Transverse colon (tissue), 4 donors: ENCODE measurements at regions not wholly inside any gene's neighbourhood (a gene's known extent, or its start where the extent isn't known, plus 50 kb on each side); places are given as distances from the start of the nearest gene placed in this dataset.

Source experiments
- DNase-seq: peaks from one replicate; pipeline ENCODE4 v3.0.0-alpha.2; 2019
- H3K27ac ChIP-seq, 4 donors: fragments of 200-600 bp; sonication (generic); 2 replicates each; pipeline ENCODE4 v1.5.1; 2016 to 2018; ENCODE audit warnings: inconsistent platforms in 4 of 4
- H3K27me3 ChIP-seq: fragments of 200-600 bp; sonication (generic); 2 replicates; pipeline ENCODE4 v1.5.1; 2017; ENCODE audit warnings: inconsistent platforms
- H3K36me3 ChIP-seq, 4 donors: fragments of 200-600 bp; sonication (generic); 2 replicates each; pipeline ENCODE4 v1.5.1; 2017 to 2019; ENCODE audit warnings: inconsistent platforms in 4 of 4
- H3K4me1 ChIP-seq, 4 donors: fragments of 200-600 bp; sonication (generic); 2 replicates each; pipeline ENCODE4 v1.5.1; 2017 to 2020; ENCODE audit warnings: inconsistent platforms in 4 of 4
- H3K4me3 ChIP-seq, 4 donors: fragments of 200-600 bp; sonication (generic); 1 replicate in 1 of 4; 2 replicates in 3 of 4; pipeline versions ENCODE4 v1.5.1 to v1.6.1; 2017 to 2019; ENCODE audit warnings: inconsistent platforms in 4 of 4
- H3K9me3 ChIP-seq, 2 donors: fragments of 200-600 bp; sonication (generic); 2 replicates each; pipeline ENCODE4 v1.5.1; 2017 to 2019; ENCODE audit warnings: inconsistent platforms in 2 of 2
- EP300 ChIP-seq: sonication (generic); formaldehyde crosslinking; IDR thresholded peaks from one replicate; pipeline ENCODE4 v1.6.1; 2017; ENCODE audit warnings: antibody characterized with exemption, low read depth
- POLR2A ChIP-seq: fragments of 450-650 bp; IDR thresholded peaks from one replicate; pipeline ENCODE4 v1.6.1; 2016; ENCODE audit warnings: antibody characterized with exemption, mild to moderate bottlenecking, moderate library complexity
- POLR2AphosphoS5 ChIP-seq, 3 donors: sonication (generic); formaldehyde crosslinking; IDR thresholded peaks; one replicate each; pipeline ENCODE4 v1.6.1; 2016; ENCODE audit warnings: antibody characterized with exemption in 3 of 3
- WGBS, 2 donors: methylation state at CpG; one replicate each; pipeline ENCODE4 v1.1.5; 2018; ENCODE audit warnings: low coverage in 1 of 2; 5-methylcytosine and 5-hydroxymethylcytosine counted together
- in situ Hi-C, 4 donors: fragments of 200-750 bp; cut with MboI; loops; one replicate each; pipeline versions ENCODE4 v1.15.0 to v1.15.1; 2017; ENCODE audit warnings: low sequenced_read_pairs in 3 of 4, low pct_ligation_motif_present in 1 of 4, low pct_unique_long_range_greater_than_20kb in 1 of 4
- intact Hi-C: fragments of 100-400 bp; cut with DNase I; formaldehyde crosslinking; loops from one replicate; pipeline ENCODE4 v1.15.1; 2023; ENCODE audit warnings: low total_unique reads
- TF ChIP-seq, protein P1 (sequence below), 5 experiments: fragments of 200-600 bp in 3 of 5; fragments of 450-650 bp in 2 of 5; sonication (generic) in 3 of 5; IDR thresholded peaks; 1 replicate in 2 of 5; 2 replicates in 3 of 5; pipeline ENCODE4 v1.5.1; 2016 to 2017; ENCODE audit warnings: antibody characterized with exemption in 5 of 5, inconsistent platforms in 3 of 5, mild to moderate bottlenecking in 2 of 5, moderate library complexity in 1 of 5

GRCh38 chr9:86642721-86643120 lies 288.5 kb upstream of the TUT7 start:
- in situ Hi-C loops (no loop called here), intact Hi-C loops (no loop called here)
- Histone ChIP-seq H3K4me1 (peaks cover 0 to 9% (median 0%) of the 10 kb centered on the region in 4 donors), H3K9me3 (no peaks in the 10 kb centered on the region), H3K27ac (no peak overlapping the region), H3K4me3 (no peak overlapping the region), H3K27me3 (peaks cover 4% of the 10 kb centered on the region), H3K36me3 (no peaks in the 10 kb centered on the region)
- WGBS, 2 donors = 90 to 97% methylated on average over 5 of the region's 5 CpGs
- no peak for TF ChIP-seq POLR2AphosphoS5 (IDR thresholded peaks at IDR 0.05)
- TF ChIP-seq POLR2A = no peak
- TF ChIP-seq, protein P1, sequence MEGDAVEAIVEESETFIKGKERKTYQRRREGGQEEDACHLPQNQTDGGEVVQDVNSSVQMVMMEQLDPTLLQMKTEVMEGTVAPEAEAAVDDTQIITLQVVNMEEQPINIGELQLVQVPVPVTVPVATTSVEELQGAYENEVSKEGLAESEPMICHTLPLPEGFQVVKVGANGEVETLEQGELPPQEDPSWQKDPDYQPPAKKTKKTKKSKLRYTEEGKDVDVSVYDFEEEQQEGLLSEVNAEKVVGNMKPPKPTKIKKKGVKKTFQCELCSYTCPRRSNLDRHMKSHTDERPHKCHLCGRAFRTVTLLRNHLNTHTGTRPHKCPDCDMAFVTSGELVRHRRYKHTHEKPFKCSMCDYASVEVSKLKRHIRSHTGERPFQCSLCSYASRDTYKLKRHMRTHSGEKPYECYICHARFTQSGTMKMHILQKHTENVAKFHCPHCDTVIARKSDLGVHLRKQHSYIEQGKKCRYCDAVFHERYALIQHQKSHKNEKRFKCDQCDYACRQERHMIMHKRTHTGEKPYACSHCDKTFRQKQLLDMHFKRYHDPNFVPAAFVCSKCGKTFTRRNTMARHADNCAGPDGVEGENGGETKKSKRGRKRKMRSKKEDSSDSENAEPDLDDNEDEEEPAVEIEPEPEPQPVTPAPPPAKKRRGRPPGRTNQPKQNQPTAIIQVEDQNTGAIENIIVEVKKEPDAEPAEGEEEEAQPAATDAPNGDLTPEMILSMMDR (IDR thresholded peaks at IDR 0.05) = no peak
- TF ChIP-seq EP300 = no peak
- DNase-seq = no peak

DNA sequence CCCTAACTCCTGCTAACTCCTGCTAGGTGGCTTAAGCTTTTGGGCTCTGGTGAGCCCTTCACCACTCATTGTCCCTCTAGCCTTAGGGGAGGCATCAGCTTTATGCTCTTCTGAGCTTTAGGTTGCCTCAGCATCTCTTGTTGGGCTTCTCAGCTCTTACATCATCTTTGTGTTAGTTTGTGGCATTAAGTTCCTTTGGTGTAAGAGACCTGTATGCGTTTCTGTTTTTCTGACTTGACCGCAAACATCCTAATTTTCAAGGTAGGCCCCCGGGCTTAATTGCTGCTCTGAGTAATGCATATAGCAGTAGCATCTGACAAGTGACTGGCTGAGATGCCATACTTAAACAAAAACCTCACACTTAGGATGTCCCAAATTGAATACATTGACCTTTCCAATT lies 287.8 kb upstream of the TUT7 start:
- DNase-seq = no peak
- H3K4me1 ChIP-seq = peaks cover 0 to 9% (median 0%) of the 10 kb centered on the region in 4 donors
- TF ChIP-seq, protein P1 (IDR thresholded peaks at IDR 0.05) = no peak
- TF ChIP-seq POLR2A = no peak
- TF ChIP-seq POLR2AphosphoS5 (IDR thresholded peaks at IDR 0.05) = no peak
- TF ChIP-seq EP300 = no peak
- intact Hi-C loops (no loop called here), in situ Hi-C loops (no loop called here)
- H3K9me3 ChIP-seq = no peaks in the 10 kb centered on the region
- H3K4me3 ChIP-seq = no peak overlapping the region
- WGBS, 2 donors = 67 to 88% methylated on average over 2 to 3 of the region's 3 CpGs
- H3K27me3 ChIP-seq = peaks cover 4% of the 10 kb centered on the region
- no peaks in the 10 kb centered on the region for H3K36me3 ChIP-seq
- no peak overlapping the region for H3K27ac ChIP-seq

- WGBS, 2 donors = 30 to 51% methylated on average over 3 to 5 of the region's 5 CpGs
- Histone ChIP-seq H3K36me3 (no peaks in the 10 kb centered on the region), H3K27ac (peak overlapping the region in 1 of 4 donors; percentile 21), H3K4me3 (no peak overlapping the region), H3K27me3 (peaks cover 4% of the 10 kb centered on the region), H3K4me1 (peaks cover 0 to 9% (median 0%) of the 10 kb centered on the region in 4 donors), H3K9me3 (no peaks in the 10 kb centered on the region)
- intact Hi-C loops = no loop called here
- DNase-seq = peak; percentile 10
- in situ Hi-C loops = no loop called here
- TF ChIP-seq POLR2A = no peak
- TF ChIP-seq, protein P1 (IDR thresholded peaks at IDR 0.05) = peak in 4 of 5 experiments; percentile 13 to 28 (median 16)
- TF ChIP-seq EP300 = no peak
These were observed 285.7 kb upstream of the TUT7 start for GRCh38 chr9:86639899-86640379.

DNA sequence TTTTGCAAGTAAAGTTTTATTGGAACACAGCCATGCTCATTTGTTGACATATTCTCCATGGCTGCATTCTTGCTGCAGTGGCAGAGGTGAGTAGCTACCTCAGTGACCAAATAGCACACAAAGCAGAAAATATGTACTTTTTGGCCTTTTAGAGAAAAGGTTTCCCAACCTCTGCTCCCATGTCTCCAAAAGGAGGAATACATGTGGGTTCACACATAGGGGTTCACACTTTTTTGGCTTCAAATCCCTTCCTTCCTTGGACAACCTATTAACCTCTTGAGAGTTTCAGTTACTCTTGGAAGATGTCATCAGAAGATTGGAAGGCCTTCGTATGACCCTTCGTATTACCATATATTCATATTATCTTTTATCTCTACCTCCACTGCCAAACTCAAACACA lies 285.1 kb upstream of the TUT7 start:
- intact Hi-C loops (no loop called here), in situ Hi-C loops (no loop called here)
- no peaks in the 10 kb centered on the region for H3K9me3 ChIP-seq
- H3K4me3 ChIP-seq = no peak overlapping the region
- TF ChIP-seq, protein P1 (IDR thresholded peaks at IDR 0.05) = no peak
- TF ChIP-seq POLR2A = no peak
- no peak for TF ChIP-seq EP300
- TF ChIP-seq POLR2AphosphoS5 (IDR thresholded peaks at IDR 0.05) = no peak
- no peaks in the 10 kb centered on the region for H3K36me3 ChIP-seq
- H3K27me3 ChIP-seq = peaks cover 4% of the 10 kb centered on the region
- peaks cover 0 to 9% (median 0%) of the 10 kb centered on the region in 4 donors for H3K4me1 ChIP-seq
- DNase-seq = no peak
- peak overlapping the region in 1 of 4 donors; percentile 21 for H3K27ac ChIP-seq
- 87 to 94% methylated on average over 2 of the region's 2 CpGs for WGBS, 2 donors
